OCI-LY3 (cell line): ENCODE measurements at regions not wholly inside any gene's neighbourhood (a gene's known extent, or its start where the extent isn't known, plus 50 kb on each side); places are given as distances from the start of the nearest gene placed in this dataset.
A peak's percentile ranks its signal among the peaks of the same experiment; 100 is the strongest.

Experiments used
- H2AFZ ChIP-seq: fragments of 200-600, 300-600 bp; shearing (Covaris generic); 2 replicates; pipeline ENCODE4 v1.6.0; 2014; ENCODE audit warnings: antibody characterized with exemption, low read depth, low read length
- H3K27ac ChIP-seq: fragments of 200-600, 300-600 bp; sonication (generic); 2 replicates; pipeline ENCODE4 v1.5.1; 2014; ENCODE audit warnings: mild to moderate bottlenecking, low read length, moderate library complexity, mixed read lengths
- H3K27me3 ChIP-seq: fragments of 200-600, 300-600 bp; sonication (generic); 2 replicates; pipeline ENCODE4 v1.6.1; 2014; ENCODE audit warnings: low read depth, low read length, mixed read lengths
- H3K36me3 ChIP-seq: fragments of 200-600, 300-600 bp; sonication (generic); replicated peaks from 2 replicates; pipeline ENCODE3; 2014; ENCODE audit warnings: low read depth, low read length, mixed read lengths
- H3K4me1 ChIP-seq: fragments of 300-600, 200-600 bp; sonication (generic); 2 replicates; pipeline ENCODE4 v1.6.1; 2014; ENCODE audit warnings: low read length, mixed read lengths
- H3K4me2 ChIP-seq: fragments of 200-600, 300-600 bp; sonication (generic); 2 replicates; pipeline ENCODE4 v1.6.1; 2014; ENCODE audit warnings: low read length, mixed read lengths
- H3K4me3 ChIP-seq: fragments of 300-600, 200-600 bp; sonication (generic); 2 replicates; pipeline ENCODE4 v1.5.1; 2014; ENCODE audit warnings: antibody characterized with exemption, mild to moderate bottlenecking, low read length, moderate library complexity
- H3K79me2 ChIP-seq: fragments of 300-600, 200-600 bp; shearing (Covaris generic); 2 replicates; pipeline ENCODE4 v1.6.1; 2014; ENCODE audit warnings: mild to moderate bottlenecking, low read length, mixed read lengths
- H3K9ac ChIP-seq: fragments of 300-600, 200-600 bp; shearing (Covaris generic); 2 replicates; pipeline ENCODE4 v1.6.0; 2014; ENCODE audit warnings: mild to moderate bottlenecking, low read length, moderate library complexity
- H3K9me3 ChIP-seq: fragments of 200-600, 300-600 bp; shearing (Covaris generic); 2 replicates; pipeline ENCODE4 v1.6.1; 2014; ENCODE audit warnings: low read length, mixed read lengths; ENCODE audit not compliant: insufficient read depth
- H4K20me1 ChIP-seq: fragments of 200-600, 300-600 bp; sonication (generic); 2 replicates; pipeline ENCODE4 v1.6.1; 2016; ENCODE audit warnings: low read length, mixed read lengths; ENCODE audit not compliant: insufficient read depth
- CTCF ChIP-seq: fragments of 200-600, 300-600 bp; sonication (generic); IDR thresholded peaks from 2 replicates; pipeline ENCODE4 v1.5.1; 2014; ENCODE audit warnings: antibody characterized with exemption, low read length, low read depth
- EZH2phosphoT487 ChIP-seq: fragments of 200-600 bp; shearing (Covaris generic); IDR thresholded peaks from 2 replicates; pipeline ENCODE4 v1.6.1; 2018; ENCODE audit warnings: antibody characterized with exemption, mixed run types, low read depth

DNA sequence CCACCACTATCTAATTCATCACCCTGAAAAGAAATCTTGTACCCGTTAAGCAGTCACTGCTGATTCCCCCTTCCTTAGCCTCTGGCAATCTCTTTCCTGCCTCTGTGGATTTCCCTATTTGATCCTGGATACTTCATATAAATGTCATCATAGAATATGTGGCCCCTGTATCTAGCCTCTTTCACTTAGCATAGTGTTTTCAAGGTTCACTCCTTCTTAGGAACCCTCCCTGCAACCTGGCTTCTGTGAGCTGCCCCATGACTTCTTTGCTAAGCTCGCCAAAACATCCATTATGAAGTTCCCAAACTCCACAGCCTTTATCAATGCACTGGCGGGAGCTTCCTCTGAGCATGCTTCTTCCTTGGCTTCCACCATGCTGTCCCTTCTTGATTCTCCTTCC lies 70.8 kb upstream of the PDZD8 start:
- Histone ChIP-seq H3K9me3 (no peaks in the 10 kb centered on the region), H3K27me3 (no peaks in the 10 kb centered on the region; the same call in 1 of the 2 replicates), H3K4me2 (no peak overlapping the region), H3K79me2 (no peaks in the 10 kb centered on the region), H3K27ac (no peak overlapping the region), H3K4me3 (no peak overlapping the region), H3K9ac (no peak overlapping the region), H3K36me3 (no peaks in the 10 kb centered on the region), H4K20me1 (no peaks in the 10 kb centered on the region), H2AFZ (no peak overlapping the region), H3K4me1 (peaks cover 18% of the 10 kb centered on the region)
- TF ChIP-seq CTCF, result no peak
- no peak for TF ChIP-seq EZH2phosphoT487

DNA sequence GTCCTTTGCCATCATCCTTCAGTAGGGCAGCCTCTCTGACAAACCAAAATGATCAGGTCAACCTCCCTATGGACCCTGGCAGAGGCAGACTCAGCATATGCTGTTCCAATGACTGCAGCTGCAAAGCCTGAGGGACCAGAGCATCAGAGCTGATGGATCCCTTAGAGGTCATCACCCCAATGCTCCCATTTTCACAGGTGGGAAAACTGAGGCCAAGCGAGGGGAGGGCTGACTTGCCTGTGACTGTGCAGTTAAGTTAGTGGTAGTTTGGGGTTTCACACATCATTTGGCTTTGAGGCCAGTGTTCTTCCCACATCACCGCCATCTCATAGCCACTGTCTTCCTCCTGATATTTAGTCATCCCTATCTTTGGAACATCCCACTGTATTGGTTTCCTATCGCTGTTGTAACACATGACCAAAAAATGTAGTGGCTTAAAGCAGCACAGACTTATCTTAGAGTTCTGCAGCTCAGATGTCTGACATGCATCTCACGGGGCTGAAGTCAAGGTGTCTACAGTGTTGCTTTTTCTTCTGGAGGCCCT lies 69.3 kb upstream of the PDZD8 start:
- Histone ChIP-seq H3K9ac (no peak overlapping the region), H3K4me3 (no peak overlapping the region), H4K20me1 (no peaks in the 10 kb centered on the region), H3K36me3 (no peaks in the 10 kb centered on the region), H2AFZ (no peak overlapping the region), H3K4me2 (no peak overlapping the region), H3K9me3 (no peaks in the 10 kb centered on the region), H3K79me2 (no peaks in the 10 kb centered on the region), H3K27ac (no peak overlapping the region), H3K4me1 (peaks cover 18% of the 10 kb centered on the region), H3K27me3 (no peaks in the 10 kb centered on the region; the same call in 1 of the 2 replicates)
- TF ChIP-seq EZH2phosphoT487 (no peak), CTCF (no peak)

DNA sequence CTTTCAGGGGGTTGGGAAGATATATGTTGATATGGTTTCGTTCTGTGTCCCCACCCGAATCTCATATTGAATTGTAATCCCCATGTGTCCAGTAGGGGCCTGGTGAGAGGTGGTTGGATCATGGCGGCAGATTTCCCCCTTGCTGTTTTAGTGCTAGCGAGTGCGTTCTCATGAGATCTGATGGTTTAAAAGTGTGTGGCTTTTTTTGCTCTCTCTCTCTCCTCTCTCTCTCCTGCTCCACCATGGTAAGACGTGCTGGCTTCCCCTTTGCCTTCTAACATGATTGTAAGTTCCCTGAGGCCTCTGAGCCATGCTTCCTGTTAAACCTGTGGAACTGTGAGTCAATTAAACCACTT lies 68.4 kb upstream of the PDZD8 start:
- H3K4me2 ChIP-seq, result no peak overlapping the region
- no peak overlapping the region for H3K9ac ChIP-seq
- no peak overlapping the region for H3K27ac ChIP-seq
- TF ChIP-seq CTCF (no peak), EZH2phosphoT487 (no peak)
- no peaks in the 10 kb centered on the region for H3K36me3 ChIP-seq
- H3K4me1 ChIP-seq, result peaks cover 18% of the 10 kb centered on the region
- H3K79me2 ChIP-seq, result no peaks in the 10 kb centered on the region
- no peak overlapping the region for H2AFZ ChIP-seq
- no peaks in the 10 kb centered on the region; the same call in 1 of the 2 replicates for H3K27me3 ChIP-seq
- H3K9me3 ChIP-seq, result no peaks in the 10 kb centered on the region
- H3K4me3 ChIP-seq, result no peak overlapping the region
- H4K20me1 ChIP-seq, result no peaks in the 10 kb centered on the region

GRCh38 chr10:117442944-117443685 lies 67.9 kb upstream of the PDZD8 start:
- H3K4me2 ChIP-seq, result peak overlapping the region; percentile 78
- H3K36me3 ChIP-seq, result no peaks in the 10 kb centered on the region
- H3K27ac ChIP-seq, result no peak overlapping the region
- no peaks in the 10 kb centered on the region; the same call in 1 of the 2 replicates for H3K27me3 ChIP-seq
- no peak overlapping the region; the same call in 1 of the 2 replicates for H2AFZ ChIP-seq
- peak overlapping the region; percentile 45 for H3K4me3 ChIP-seq
- TF ChIP-seq CTCF (peak; percentile 68), EZH2phosphoT487 (no peak)
- H3K4me1 ChIP-seq, result peaks cover 18% of the 10 kb centered on the region
- H3K9me3 ChIP-seq, result no peaks in the 10 kb centered on the region
- H4K20me1 ChIP-seq, result no peaks in the 10 kb centered on the region
- H3K9ac ChIP-seq, result no peak overlapping the region
- no peaks in the 10 kb centered on the region for H3K79me2 ChIP-seq
